H9 (cell line): ENCODE measurements at regions not wholly inside any gene's neighbourhood (a gene's known extent, or its start where the extent isn't known, plus 50 kb on each side); places are given as distances from the start of the nearest gene placed in this dataset.

Source experiments
- DNase-seq: peaks from one replicate; pipeline ENCODE4 v3.0.0-alpha.2; 2017
- H2AFZ ChIP-seq: one replicate; pipeline ENCODE4 v1.6.1; 2013; ENCODE audit warnings: mild to moderate bottlenecking, low read length, control low read depth, moderate library complexity
- H2AK5ac ChIP-seq: 2 replicates; pipeline ENCODE4 v1.6.1; 2013; ENCODE audit warnings: low read length, control low read depth, mixed read lengths; ENCODE audit not compliant: insufficient read length
- H2BK120ac ChIP-seq: one replicate; pipeline ENCODE4 v1.6.1; 2013; ENCODE audit warnings: low read depth, mild to moderate bottlenecking, low read length, control low read depth, inconsistent platforms; ENCODE audit not compliant: poor library complexity, severe bottlenecking
- H2BK12ac ChIP-seq: 2 replicates; pipeline ENCODE4 v1.6.1; 2013; ENCODE audit warnings: low read length, control low read depth, mixed read lengths, low read depth; ENCODE audit not compliant: insufficient read length
- H2BK15ac ChIP-seq: 2 replicates; pipeline ENCODE4 v1.6.1; 2013; ENCODE audit warnings: low read depth, low read length, control low read depth
- H2BK20ac ChIP-seq: one replicate; pipeline ENCODE4 v1.6.1; 2013; ENCODE audit warnings: low read depth, mild to moderate bottlenecking, low read length, control low read depth, inconsistent platforms; ENCODE audit not compliant: poor library complexity, severe bottlenecking
- H2BK5ac ChIP-seq: 2 replicates; pipeline ENCODE4 v1.6.1; 2013; ENCODE audit warnings: low read length, control low read depth, mixed read lengths; ENCODE audit not compliant: insufficient read length
- H3K14ac ChIP-seq: 2 replicates; pipeline ENCODE4 v1.6.1; 2013; ENCODE audit warnings: low read length, control low read depth; ENCODE audit not compliant: insufficient read depth
- H3K18ac ChIP-seq: 2 replicates; pipeline ENCODE4 v1.6.1; 2013; ENCODE audit warnings: low read depth, mild to moderate bottlenecking, mixed read lengths, low read length, control low read depth; ENCODE audit not compliant: insufficient read length
- H3K23ac ChIP-seq: 2 replicates; pipeline ENCODE4 v1.6.1; 2013; ENCODE audit warnings: low read length, control low read depth, mixed read lengths, low read depth; ENCODE audit not compliant: insufficient read length
- H3K23me2 ChIP-seq: 2 replicates; pipeline ENCODE4 v1.6.1; 2013; ENCODE audit warnings: low read depth, mild to moderate bottlenecking, mixed read lengths, low read length, control low read depth; ENCODE audit not compliant: insufficient read length, poor library complexity, severe bottlenecking
- H3K27ac ChIP-seq: 2 replicates; pipeline ENCODE4 v1.5.1; 2013; ENCODE audit warnings: low read length, control low read depth, mixed read lengths, low read depth; ENCODE audit not compliant: insufficient read length
- H3K27me3 ChIP-seq: 2 replicates; pipeline ENCODE4 v1.6.1; 2013; ENCODE audit warnings: low read length, control low read depth, inconsistent platforms; ENCODE audit not compliant: insufficient read depth
- H3K4ac ChIP-seq: 2 replicates; pipeline ENCODE4 v1.6.1; 2013; ENCODE audit warnings: low read depth, mild to moderate bottlenecking, control low read depth, inconsistent platforms, low read length, moderate library complexity
- H3K4me1 ChIP-seq: 2 replicates; pipeline ENCODE4 v1.6.1; 2013; ENCODE audit warnings: low read length, control low read depth, inconsistent platforms; ENCODE audit not compliant: insufficient read depth
- H3K4me2 ChIP-seq: 2 replicates; pipeline ENCODE4 v1.6.1; 2013; ENCODE audit warnings: low read length, control low read depth, mixed read lengths; ENCODE audit not compliant: insufficient read length, insufficient read depth
- H3K56ac ChIP-seq: 2 replicates; pipeline ENCODE4 v1.6.1; 2013; ENCODE audit warnings: low read depth, mild to moderate bottlenecking, mixed read lengths, low read length, control low read depth; ENCODE audit not compliant: insufficient read length
- H3K79me1 ChIP-seq: 2 replicates; pipeline ENCODE4 v1.6.1; 2013; ENCODE audit warnings: low read depth, mild to moderate bottlenecking, moderate library complexity, low read length, control low read depth, inconsistent platforms; ENCODE audit not compliant: insufficient read depth, poor library complexity, severe bottlenecking
- H3K79me2 ChIP-seq: 2 replicates; pipeline ENCODE4 v1.6.1; 2013; ENCODE audit warnings: low read length, control low read depth, inconsistent platforms; ENCODE audit not compliant: insufficient read depth
- H3K9ac ChIP-seq: 2 replicates; pipeline ENCODE4 v1.6.1; 2013; ENCODE audit warnings: low read length, control low read depth, mixed read lengths; ENCODE audit not compliant: insufficient read length; ENCODE audit errors: extremely low read depth
- H3K9me3 ChIP-seq: one replicate; pipeline ENCODE4 v1.6.1; 2013; ENCODE audit warnings: low read depth, low read length, inconsistent platforms; ENCODE audit not compliant: control insufficient read depth
- H3T11ph ChIP-seq: one replicate; pipeline ENCODE4 v1.6.1; 2013; ENCODE audit warnings: mild to moderate bottlenecking, low read length, control low read depth, inconsistent platforms
- H4K20me1 ChIP-seq: one replicate; pipeline ENCODE4 v1.6.1; 2013; ENCODE audit not compliant: control insufficient read depth, insufficient read length, insufficient read depth
- H4K5ac ChIP-seq: 2 replicates; pipeline ENCODE4 v1.6.1; 2013; ENCODE audit warnings: low read depth, mild to moderate bottlenecking, mixed read lengths, low read length, control low read depth; ENCODE audit not compliant: insufficient read length
- H4K8ac ChIP-seq: replicated peaks from 2 replicates; pipeline ENCODE4 v1.6.1; 2013; ENCODE audit warnings: low read length, control low read depth, mixed read lengths, low read depth; ENCODE audit not compliant: insufficient read length
- H4K91ac ChIP-seq: 2 replicates; pipeline ENCODE4 v1.6.1; 2013; ENCODE audit warnings: low read depth, mild to moderate bottlenecking, moderate library complexity, mixed read lengths, low read length, control low read depth; ENCODE audit not compliant: insufficient read length
- H3K27ac Mint-ChIP-seq, 3 experiments: 2 replicates in 2 of 3; 3 replicates in 1 of 3; pipeline ENCODE4 v1.8.0; 2020 to 2021; ENCODE audit warnings: mixed read lengths in 3 of 3, mild to moderate bottlenecking in 1 of 3, moderate library complexity in 1 of 3
- H3K27me3 Mint-ChIP-seq: 2 replicates; pipeline ENCODE4 v1.8.0; 2021; ENCODE audit warnings: low read depth, mild to moderate bottlenecking, moderate library complexity, mixed read lengths
- H3K36me3 Mint-ChIP-seq, 3 experiments: 2 replicates in 2 of 3; 3 replicates in 1 of 3; pipeline ENCODE4 v1.8.0; 2020 to 2021; ENCODE audit warnings: low read depth in 3 of 3, mixed read lengths in 3 of 3; ENCODE audit not compliant: insufficient read depth in 1 of 3
- H3K4me1 Mint-ChIP-seq, 2 experiments: 2 replicates each; pipeline ENCODE4 v1.8.0; 2020; ENCODE audit warnings: mixed read lengths in 2 of 2
- H3K4me3 Mint-ChIP-seq, 2 experiments: 2 replicates in 1 of 2; 3 replicates in 1 of 2; pipeline ENCODE4 v1.8.0; 2020 to 2021; ENCODE audit warnings: mild to moderate bottlenecking in 2 of 2, mixed read lengths in 2 of 2, moderate library complexity in 1 of 2
- H3K9me3 Mint-ChIP-seq, 2 experiments: 2 replicates in 1 of 2; 3 replicates in 1 of 2; pipeline ENCODE4 v1.8.0; 2020; ENCODE audit warnings: mild to moderate bottlenecking in 2 of 2, mixed read lengths in 2 of 2, moderate library complexity in 1 of 2
- CTCF ChIP-seq: fragments of 200-600 bp; sonication (generic); conservative IDR thresholded peaks from 3 replicates; pipeline ENCODE4 v1.8.0; 2021; ENCODE audit warnings: antibody characterized with exemption, mild to moderate bottlenecking
- WGBS: extraction: QIAGEN DNeasy Blood & Tissue Kit; methylation state at CpG from one replicate; pipeline ENCODE4 v1.1.7; 2013; ENCODE audit warnings: missing lambda C conversion rate, low lambda C conversion rate, mixed read lengths; ENCODE audit not compliant: insufficient read length; ENCODE audit errors: extremely low coverage; 5-methylcytosine and 5-hydroxymethylcytosine counted together

- Mint-ChIP-seq H3K4me1 (no peaks in the 10 kb centered on the region; a peak in 1 of 4 replicates), H3K27me3 (no peaks in the 10 kb centered on the region)
Measured at GRCh38 chr2:59680863-59681262, 872.6 kb downstream of the BCL11A start.

More at GRCh38 chr2:59680863-59681262, 872.6 kb downstream of the BCL11A start:
- Histone ChIP-seq H4K91ac (no peak overlapping the region), H3K56ac (no peak overlapping the region), H3K79me2 (no peaks in the 10 kb centered on the region), H2BK120ac (no peak overlapping the region), H3K9ac (no peak overlapping the region), H3K14ac (no peak overlapping the region), H2BK20ac (no peak overlapping the region), H4K20me1 (no peaks in the 10 kb centered on the region), H2BK15ac (no peak overlapping the region), H2AK5ac (no peak overlapping the region), H3K27me3 (no peaks in the 10 kb centered on the region), H2AFZ (no peak overlapping the region), H3K4me2 (no peak overlapping the region), H3K9me3 (no peaks in the 10 kb centered on the region), H3K18ac (no peak overlapping the region), H4K8ac (no peak overlapping the region), H4K5ac (no peak overlapping the region), H3K23ac (no peak overlapping the region), H3K79me1 (no peaks in the 10 kb centered on the region), H2BK12ac (no peak overlapping the region), H3K27ac (no peak overlapping the region), H3K23me2 (no peaks in the 10 kb centered on the region), H3K4me1 (no peaks in the 10 kb centered on the region), H3T11ph (no peak overlapping the region), H2BK5ac (no peak overlapping the region), H3K4ac (no peak overlapping the region)
- no peak overlapping the region for H3K4me3 Mint-ChIP-seq
- H3K27ac Mint-ChIP-seq = no peak overlapping the region
- no peaks in the 10 kb centered on the region for H3K36me3 Mint-ChIP-seq
- no peaks in the 10 kb centered on the region for H3K9me3 Mint-ChIP-seq
- TF ChIP-seq CTCF = no peak
- WGBS = no CpG with 5 or more reads among the region's 1 CpG
- DNase-seq = no peak
